ENCODE measurements at regions not wholly inside any gene's neighbourhood (a gene's known extent, or its start where the extent isn't known, plus 50 kb on each side); places are given as distances from the start of the nearest gene placed in this dataset.

DNA sequence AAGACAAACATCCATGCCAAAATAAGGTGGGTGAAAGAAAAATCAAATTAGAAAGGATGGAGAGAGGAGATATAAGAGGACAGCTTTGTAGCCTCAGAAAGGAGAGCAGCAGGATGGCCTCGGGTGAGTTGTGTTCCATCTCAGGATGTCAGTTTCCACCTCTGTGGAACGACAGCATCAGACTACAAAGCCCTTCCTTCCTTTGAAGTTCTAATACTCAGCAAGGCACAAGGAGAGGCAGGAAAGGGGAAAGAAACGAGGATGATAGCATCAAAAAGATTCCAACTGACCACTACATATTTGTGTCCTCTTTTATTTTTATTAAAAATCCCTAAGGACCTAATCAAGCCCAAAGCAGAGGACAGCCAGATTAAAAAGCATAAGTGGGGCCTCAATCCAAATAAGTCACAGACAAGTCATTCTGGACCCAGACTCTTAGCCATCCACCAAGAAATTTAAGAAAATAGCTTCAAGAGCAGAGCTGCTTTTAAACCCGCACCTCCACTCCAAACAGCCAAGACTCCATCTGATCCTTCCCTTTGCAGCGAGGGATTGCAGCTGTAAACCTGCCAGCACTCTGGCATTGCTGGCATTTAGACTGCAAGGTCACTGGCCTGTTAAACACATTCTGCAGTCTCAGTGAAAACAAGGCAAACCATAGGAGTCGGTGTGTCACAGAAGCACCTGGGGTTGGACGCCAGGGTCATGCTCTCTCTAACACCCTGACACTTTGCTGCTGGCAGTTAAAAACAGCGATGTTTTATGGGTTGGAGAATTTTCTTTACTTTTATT, 314.5 kb upstream of the CHAC2 start:
- TF ChIP-seq, protein P1, sequence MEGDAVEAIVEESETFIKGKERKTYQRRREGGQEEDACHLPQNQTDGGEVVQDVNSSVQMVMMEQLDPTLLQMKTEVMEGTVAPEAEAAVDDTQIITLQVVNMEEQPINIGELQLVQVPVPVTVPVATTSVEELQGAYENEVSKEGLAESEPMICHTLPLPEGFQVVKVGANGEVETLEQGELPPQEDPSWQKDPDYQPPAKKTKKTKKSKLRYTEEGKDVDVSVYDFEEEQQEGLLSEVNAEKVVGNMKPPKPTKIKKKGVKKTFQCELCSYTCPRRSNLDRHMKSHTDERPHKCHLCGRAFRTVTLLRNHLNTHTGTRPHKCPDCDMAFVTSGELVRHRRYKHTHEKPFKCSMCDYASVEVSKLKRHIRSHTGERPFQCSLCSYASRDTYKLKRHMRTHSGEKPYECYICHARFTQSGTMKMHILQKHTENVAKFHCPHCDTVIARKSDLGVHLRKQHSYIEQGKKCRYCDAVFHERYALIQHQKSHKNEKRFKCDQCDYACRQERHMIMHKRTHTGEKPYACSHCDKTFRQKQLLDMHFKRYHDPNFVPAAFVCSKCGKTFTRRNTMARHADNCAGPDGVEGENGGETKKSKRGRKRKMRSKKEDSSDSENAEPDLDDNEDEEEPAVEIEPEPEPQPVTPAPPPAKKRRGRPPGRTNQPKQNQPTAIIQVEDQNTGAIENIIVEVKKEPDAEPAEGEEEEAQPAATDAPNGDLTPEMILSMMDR (IDR thresholded peaks at IDR 0.05; ENCODE audit: insufficient read depth, low read length, poor library complexity, severe bottlenecking): no peak
- TF ChIP-seq EZH2phosphoT487 (conservative IDR thresholded peaks at IDR 0.05; ENCODE audit: low read length): no peak
- Histone ChIP-seq H3K4me3 (ENCODE audit: insufficient read depth, low read length, poor library complexity, severe bottlenecking) (no peak overlapping the region), H2AFZ (ENCODE audit: low read depth, low read length, severe bottlenecking) (no peak overlapping the region), H3K9me2 (replicated peaks; ENCODE audit: insufficient read depth, low read length) (no peaks in the 10 kb centered on the region), H3K27ac (ENCODE audit: low read depth, low read length) (no peak overlapping the region), H3K9ac (ENCODE audit: low read length) (no peak overlapping the region), H3K4me2 (ENCODE audit: low read depth, low read length, poor library complexity, severe bottlenecking) (no peak overlapping the region), H3F3A (ENCODE audit: insufficient read depth) (no peaks in the 10 kb centered on the region), H3K79me2 (ENCODE audit: insufficient read depth, low read length) (no peaks in the 10 kb centered on the region), H3K9me3 (ENCODE audit: insufficient read depth, low read length) (no peaks in the 10 kb centered on the region), H4K20me1 (ENCODE audit: low read depth, low read length) (no peaks in the 10 kb centered on the region), H3K36me3 (ENCODE audit: low read length) (no peaks in the 10 kb centered on the region), H3K27me3 (ENCODE audit: low read length) (no peaks in the 10 kb centered on the region)

DNA sequence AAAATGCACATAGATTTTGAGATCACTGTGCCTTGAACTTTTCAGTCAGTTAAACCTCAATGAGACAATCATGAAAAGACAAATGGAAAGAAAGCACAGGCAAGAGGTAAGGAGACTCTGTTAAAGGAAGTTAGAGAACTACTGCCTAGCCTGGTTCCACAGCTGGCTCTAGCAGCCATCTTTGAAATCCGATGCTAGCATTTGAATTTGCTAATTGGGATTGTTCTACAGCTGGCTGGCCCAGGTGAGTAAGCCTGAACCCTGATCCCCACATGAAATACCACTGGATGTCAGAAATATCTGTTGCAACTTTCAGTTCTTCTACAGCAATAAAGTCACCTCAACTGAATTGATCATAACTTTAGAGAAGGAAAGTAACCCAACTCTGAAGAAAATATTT, 315.2 kb upstream of the CHAC2 start:
- Histone ChIP-seq H3K9me3 (ENCODE audit: insufficient read depth, low read length) (no peaks in the 10 kb centered on the region), H3K9me2 (replicated peaks; ENCODE audit: insufficient read depth, low read length) (no peaks in the 10 kb centered on the region), H3K27ac (ENCODE audit: low read depth, low read length) (no peak overlapping the region), H2AFZ (ENCODE audit: low read depth, low read length, severe bottlenecking) (no peak overlapping the region), H3F3A (ENCODE audit: insufficient read depth) (no peaks in the 10 kb centered on the region), H3K36me3 (ENCODE audit: low read length) (no peaks in the 10 kb centered on the region), H3K4me2 (ENCODE audit: low read depth, low read length, poor library complexity, severe bottlenecking) (no peak overlapping the region), H3K9ac (ENCODE audit: low read length) (no peak overlapping the region), H3K4me3 (ENCODE audit: insufficient read depth, low read length, poor library complexity, severe bottlenecking) (no peak overlapping the region), H3K27me3 (ENCODE audit: low read length) (no peaks in the 10 kb centered on the region), H4K20me1 (ENCODE audit: low read depth, low read length) (no peaks in the 10 kb centered on the region), H3K79me2 (ENCODE audit: insufficient read depth, low read length) (no peaks in the 10 kb centered on the region)
- TF ChIP-seq, protein P1 (IDR thresholded peaks at IDR 0.05; ENCODE audit: insufficient read depth, low read length, poor library complexity, severe bottlenecking): no peak
- no peak for TF ChIP-seq EZH2phosphoT487 (conservative IDR thresholded peaks at IDR 0.05; ENCODE audit: low read length)

DNA sequence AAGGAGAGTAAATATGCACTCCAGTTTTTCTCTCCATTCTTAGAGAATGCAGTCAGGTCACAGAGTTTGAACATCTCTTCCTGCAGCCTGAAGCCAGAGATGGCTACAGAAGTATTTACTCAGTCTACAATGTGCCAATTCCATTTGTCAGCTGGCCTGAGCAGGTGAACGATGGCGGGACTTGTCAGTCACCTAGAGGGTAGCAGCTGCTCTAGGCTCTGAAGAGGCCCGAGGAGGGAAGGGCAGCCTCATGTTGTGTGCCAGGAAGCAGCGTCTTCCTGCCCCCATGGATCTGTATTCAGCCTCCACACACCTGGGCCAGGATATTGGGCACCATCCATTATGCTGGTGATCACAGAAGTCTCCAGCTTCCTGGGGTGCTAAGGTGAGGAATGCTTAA, 316.7 kb upstream of the CHAC2 start:
- Histone ChIP-seq H3K4me3 (ENCODE audit: insufficient read depth, low read length, poor library complexity, severe bottlenecking) (no peak overlapping the region), H3K9ac (ENCODE audit: low read length) (no peak overlapping the region), H3K9me2 (replicated peaks; ENCODE audit: insufficient read depth, low read length) (no peaks in the 10 kb centered on the region), H4K20me1 (ENCODE audit: low read depth, low read length) (no peaks in the 10 kb centered on the region), H3K4me2 (ENCODE audit: low read depth, low read length, poor library complexity, severe bottlenecking) (no peak overlapping the region), H3K27ac (ENCODE audit: low read depth, low read length) (no peak overlapping the region), H3K79me2 (ENCODE audit: insufficient read depth, low read length) (no peaks in the 10 kb centered on the region), H3K9me3 (ENCODE audit: insufficient read depth, low read length) (no peaks in the 10 kb centered on the region), H3K36me3 (ENCODE audit: low read length) (no peaks in the 10 kb centered on the region), H2AFZ (ENCODE audit: low read depth, low read length, severe bottlenecking) (no peak overlapping the region), H3K27me3 (ENCODE audit: low read length) (no peaks in the 10 kb centered on the region), H3F3A (ENCODE audit: insufficient read depth) (no peaks in the 10 kb centered on the region)
- TF ChIP-seq EZH2phosphoT487 (conservative IDR thresholded peaks at IDR 0.05; ENCODE audit: low read length): no peak
- TF ChIP-seq, protein P1 (IDR thresholded peaks at IDR 0.05; ENCODE audit: insufficient read depth, low read length, poor library complexity, severe bottlenecking): no peak

All from SU-DHL-6 (cell line).